ENCODE measurements at regions not wholly inside any gene's neighbourhood (a gene's known extent, or its start where the extent isn't known, plus 50 kb on each side); places are given as distances from the start of the nearest gene placed in this dataset.

DNA sequence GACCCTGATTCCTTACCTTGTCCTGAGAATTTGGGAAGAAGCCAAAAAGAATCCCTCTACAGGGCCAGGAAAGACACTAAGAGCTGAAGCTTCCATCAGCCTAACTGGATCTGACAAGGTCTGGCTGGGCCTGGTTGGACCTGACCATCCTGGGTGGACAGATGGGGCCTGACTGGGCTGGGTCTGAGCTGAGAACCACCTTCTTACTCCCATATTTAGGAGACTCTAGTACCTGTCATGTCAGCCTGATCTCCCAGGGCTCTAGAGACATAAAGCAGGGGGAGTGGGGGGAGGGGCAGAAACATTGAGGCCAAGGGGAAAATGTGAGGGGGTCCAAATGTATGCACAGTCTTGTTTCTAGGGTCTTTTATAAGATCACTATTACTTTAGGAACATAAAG is 129.9 kb downstream of the BUD13 start:
- no peaks in the 10 kb centered on the region for H3K4me1 ChIP-seq (replicated peaks)
- H3K27me3 ChIP-seq (replicated peaks): no peaks in the 10 kb centered on the region
- no peak overlapping the region for H3K4me3 ChIP-seq
- no peak overlapping the region for H3K27ac ChIP-seq
- H3K36me3 ChIP-seq: no peaks in the 10 kb centered on the region
- DNase-seq (ENCODE audit: low read depth in 1 of 2, low spot score in 2 of 2): no peak
- no peaks in the 10 kb centered on the region for H3K9me3 ChIP-seq (replicated peaks)

- H3K4me1 ChIP-seq (replicated peaks): no peaks in the 10 kb centered on the region
- no peak overlapping the region for H3K27ac ChIP-seq
- H3K9me3 ChIP-seq (replicated peaks): no peaks in the 10 kb centered on the region
- H3K4me3 ChIP-seq: no peak overlapping the region
- no peak for DNase-seq (ENCODE audit: low read depth in 1 of 2, low spot score in 2 of 2)
- H3K27me3 ChIP-seq (replicated peaks): no peaks in the 10 kb centered on the region
- H3K36me3 ChIP-seq: no peaks in the 10 kb centered on the region
These were observed 130.3 kb downstream of the BUD13 start for GRCh38 chr11:116642481-116642880.

- DNase-seq (ENCODE audit: low read depth in 1 of 2, low spot score in 2 of 2): no peak
- Histone ChIP-seq H3K9me3 (replicated peaks) (no peaks in the 10 kb centered on the region), H3K4me1 (replicated peaks) (no peaks in the 10 kb centered on the region), H3K36me3 (no peaks in the 10 kb centered on the region), H3K4me3 (no peak overlapping the region), H3K27me3 (replicated peaks) (no peaks in the 10 kb centered on the region), H3K27ac (no peak overlapping the region)
These were observed 131.2 kb downstream of the BUD13 start for GRCh38 chr11:116641561-116642045.

- no peak overlapping the region for H3K4me3 ChIP-seq
- no peaks in the 10 kb centered on the region for H3K36me3 ChIP-seq
- no peaks in the 10 kb centered on the region for H3K9me3 ChIP-seq (replicated peaks)
- H3K4me1 ChIP-seq (replicated peaks): no peaks in the 10 kb centered on the region
- H3K27ac ChIP-seq: no peak overlapping the region
- DNase-seq (ENCODE audit: low read depth in 1 of 2, low spot score in 2 of 2): no peak
- no peaks in the 10 kb centered on the region for H3K27me3 ChIP-seq (replicated peaks)
These were observed 132.0 kb downstream of the BUD13 start for GRCh38 chr11:116640641-116641402.

GRCh38 chr11:116638463-116638862 is 134.3 kb downstream of the BUD13 start:
- DNase-seq (ENCODE audit: low read depth in 1 of 2, low spot score in 2 of 2): no peak
- Histone ChIP-seq H3K4me1 (replicated peaks) (no peaks in the 10 kb centered on the region), H3K27me3 (replicated peaks) (no peaks in the 10 kb centered on the region), H3K4me3 (no peak overlapping the region), H3K36me3 (no peaks in the 10 kb centered on the region), H3K27ac (no peak overlapping the region), H3K9me3 (replicated peaks) (no peaks in the 10 kb centered on the region)

- H3K4me3 ChIP-seq: no peak overlapping the region
- H3K36me3 ChIP-seq: no peaks in the 10 kb centered on the region
- H3K27me3 ChIP-seq (replicated peaks): no peaks in the 10 kb centered on the region
- no peak overlapping the region for H3K27ac ChIP-seq
- no peaks in the 10 kb centered on the region for H3K4me1 ChIP-seq (replicated peaks)
- no peaks in the 10 kb centered on the region for H3K9me3 ChIP-seq (replicated peaks)
- no peak for DNase-seq (ENCODE audit: low read depth in 1 of 2, low spot score in 2 of 2)
These were observed 135.0 kb downstream of the BUD13 start for GRCh38 chr11:116637766-116638165.

DNA sequence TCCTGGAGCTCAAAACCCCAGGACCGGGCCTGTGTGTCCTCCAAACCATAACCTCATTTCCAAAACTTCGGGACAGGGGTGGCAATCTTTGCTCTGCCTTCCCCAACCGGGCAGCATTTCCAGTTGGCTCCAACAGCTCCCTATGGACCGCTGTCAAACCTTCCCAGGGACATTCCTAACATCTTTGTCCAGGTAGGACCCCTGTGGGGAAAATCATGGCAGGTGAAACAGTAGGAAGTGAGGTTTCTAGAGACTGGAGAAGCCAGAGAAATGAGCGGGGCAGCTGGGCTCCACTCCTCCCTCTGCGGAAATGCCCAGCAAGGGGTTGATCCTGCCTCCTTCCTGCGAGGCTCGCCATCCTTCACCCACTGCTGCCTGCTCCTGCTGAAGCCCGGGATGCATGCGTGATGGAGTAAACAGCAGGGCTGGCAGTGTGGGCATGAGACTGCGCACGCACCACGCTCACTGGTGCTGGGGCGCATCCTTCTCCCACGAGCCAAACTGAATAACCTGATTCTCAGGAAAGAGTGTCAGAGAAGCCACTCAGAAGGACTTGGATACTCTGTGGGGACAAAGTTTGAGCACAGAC is 136.4 kb downstream of the BUD13 start:
- H3K27ac ChIP-seq: no peak overlapping the region
- no peak for DNase-seq (ENCODE audit: low read depth in 1 of 2, low spot score in 2 of 2)
- no peaks in the 10 kb centered on the region for H3K4me1 ChIP-seq (replicated peaks)
- no peaks in the 10 kb centered on the region for H3K9me3 ChIP-seq (replicated peaks)
- no peaks in the 10 kb centered on the region for H3K27me3 ChIP-seq (replicated peaks)
- no peak overlapping the region for H3K4me3 ChIP-seq
- no peaks in the 10 kb centered on the region for H3K36me3 ChIP-seq

GRCh38 chr11:116631201-116631600 is 141.6 kb downstream of the BUD13 start:
- no peak overlapping the region for H3K27ac ChIP-seq
- H3K27me3 ChIP-seq (replicated peaks): no peaks in the 10 kb centered on the region
- no peak overlapping the region for H3K4me3 ChIP-seq
- H3K36me3 ChIP-seq: no peaks in the 10 kb centered on the region
- no peaks in the 10 kb centered on the region for H3K9me3 ChIP-seq (replicated peaks)
- no peaks in the 10 kb centered on the region for H3K4me1 ChIP-seq (replicated peaks)
- no peak for DNase-seq (ENCODE audit: low read depth in 1 of 2, low spot score in 2 of 2)

DNA sequence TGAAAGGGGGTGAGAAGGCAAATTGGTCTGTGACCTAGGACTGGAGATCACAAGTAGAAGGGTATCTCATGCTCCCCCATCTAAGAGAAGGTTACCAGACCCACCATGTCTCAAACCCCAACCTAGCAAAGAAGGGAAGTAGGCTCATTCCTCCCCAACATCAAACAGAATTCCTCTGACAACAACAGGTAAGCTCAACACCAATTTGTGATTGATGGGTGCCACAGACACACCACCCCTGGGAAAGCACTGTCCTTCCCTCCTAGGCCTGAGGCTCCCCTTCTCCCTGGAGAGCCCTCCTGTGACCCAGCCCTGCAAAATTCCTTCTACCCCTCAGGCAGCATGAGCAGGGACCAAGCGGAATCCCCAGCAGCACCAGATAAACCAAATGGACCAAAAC is 154.3 kb downstream of the BUD13 start:
- Histone ChIP-seq H3K36me3 (no peaks in the 10 kb centered on the region), H3K27ac (no peak overlapping the region), H3K4me3 (no peak overlapping the region), H3K27me3 (replicated peaks) (no peaks in the 10 kb centered on the region; the same call in 1 of the 2 replicates), H3K9me3 (replicated peaks) (no peaks in the 10 kb centered on the region), H3K4me1 (replicated peaks) (no peaks in the 10 kb centered on the region)
- no peak for DNase-seq (ENCODE audit: low read depth in 1 of 2, low spot score in 2 of 2)

- DNase-seq (ENCODE audit: low read depth in 1 of 2, low spot score in 2 of 2): no peak
- Histone ChIP-seq H3K27me3 (replicated peaks) (no peaks in the 10 kb centered on the region), H3K27ac (no peak overlapping the region), H3K4me3 (no peak overlapping the region), H3K36me3 (no peaks in the 10 kb centered on the region), H3K4me1 (replicated peaks) (no peaks in the 10 kb centered on the region), H3K9me3 (replicated peaks) (no peaks in the 10 kb centered on the region)
These were observed 157.4 kb downstream of the BUD13 start for GRCh38 chr11:116615211-116615865.

GRCh38 chr11:116614306-116615210 is 158.2 kb downstream of the BUD13 start:
- Histone ChIP-seq H3K36me3 (no peaks in the 10 kb centered on the region), H3K4me1 (replicated peaks) (no peaks in the 10 kb centered on the region), H3K9me3 (replicated peaks) (no peaks in the 10 kb centered on the region), H3K4me3 (no peak overlapping the region), H3K27ac (no peak overlapping the region), H3K27me3 (replicated peaks) (no peaks in the 10 kb centered on the region)
- DNase-seq (ENCODE audit: low read depth in 1 of 2, low spot score in 2 of 2): no peak

- no peak for DNase-seq (ENCODE audit: low read depth in 1 of 2, low spot score in 2 of 2)
These were observed 159.4 kb downstream of the BUD13 start for GRCh38 chr11:116613206-116613875.

GRCh38 chr11:116611998-116612620 is 160.7 kb downstream of the BUD13 start:
- Histone ChIP-seq H3K36me3 (no peaks in the 10 kb centered on the region), H3K27ac (no peak overlapping the region), H3K4me3 (no peak overlapping the region), H3K4me1 (replicated peaks) (no peaks in the 10 kb centered on the region), H3K9me3 (replicated peaks) (no peaks in the 10 kb centered on the region), H3K27me3 (replicated peaks) (no peaks in the 10 kb centered on the region)
- DNase-seq (ENCODE audit: low read depth in 1 of 2, low spot score in 2 of 2): no peak

More at GRCh38 chr11:116613206-116613875, 159.4 kb downstream of the BUD13 start:
- no peaks in the 10 kb centered on the region for H3K36me3 ChIP-seq
- no peak overlapping the region for H3K4me3 ChIP-seq
- H3K9me3 ChIP-seq (replicated peaks): no peaks in the 10 kb centered on the region
- no peak overlapping the region for H3K27ac ChIP-seq
- no peaks in the 10 kb centered on the region for H3K27me3 ChIP-seq (replicated peaks)
- H3K4me1 ChIP-seq (replicated peaks): no peaks in the 10 kb centered on the region

Measured in SJSA1 (cell line).